ENCODE measurements at regions not wholly inside any gene's neighbourhood (a gene's known extent, or its start where the extent isn't known, plus 50 kb on each side); places are given as distances from the start of the nearest gene placed in this dataset.
"Not testable (repeated sequence)": the region's sequence is repeated elsewhere in the genome, so short reads cannot be mapped to it uniquely, and the experiment has no call there.

GRCh38 chr11:91997226-91997625 lies 227.4 kb upstream of the FAT3 start:
- H3K27me3 ChIP-seq, result no peaks in the 10 kb centered on the region
- H3K9me3 ChIP-seq, result no peaks in the 10 kb centered on the region
- no peak overlapping the region for H3K4me3 ChIP-seq
- no peak for DNase-seq
- H3K36me3 ChIP-seq, result no peaks in the 10 kb centered on the region

GRCh38 chr11:91996526-91996925 lies 228.1 kb upstream of the FAT3 start:
- H3K9me3 ChIP-seq, result no peaks in the 10 kb centered on the region
- DNase-seq, result no peak
- no peak overlapping the region for H3K4me3 ChIP-seq
- H3K36me3 ChIP-seq, result no peaks in the 10 kb centered on the region
- H3K27me3 ChIP-seq, result no peaks in the 10 kb centered on the region

- not testable (repeated sequence) for H3K4me3 ChIP-seq, DNase-seq, H3K36me3 ChIP-seq, H3K9me3 ChIP-seq, H3K27me3 ChIP-seq
These were observed 236.2 kb upstream of the FAT3 start for GRCh38 chr11:91988443-91988842.

- Histone ChIP-seq H3K4me3 (no peak overlapping the region), H3K36me3 (no peaks in the 10 kb centered on the region), H3K27me3 (no peaks in the 10 kb centered on the region), H3K9me3 (no peaks in the 10 kb centered on the region)
- DNase-seq, result no peak
These were observed 238.4 kb upstream of the FAT3 start for GRCh38 chr11:91986218-91986617.

- DNase-seq, result no peak
- Histone ChIP-seq H3K27me3 (no peaks in the 10 kb centered on the region), H3K9me3 (0 out of 2 replicates have a peak, but pooled peaks cover 2% of the 10 kb centered on the region), H3K4me3 (no peak overlapping the region), H3K36me3 (no peaks in the 10 kb centered on the region)
These were observed 240.5 kb upstream of the FAT3 start for GRCh38 chr11:91984033-91984584.

- Histone ChIP-seq H3K9me3 (0 out of 2 replicates have a peak, but pooled peaks cover 2% of the 10 kb centered on the region), H3K4me3 (no peak overlapping the region), H3K36me3 (no peaks in the 10 kb centered on the region), H3K27me3 (no peaks in the 10 kb centered on the region)
- DNase-seq, result peak; percentile 91
These were observed 242.6 kb upstream of the FAT3 start for GRCh38 chr11:91981995-91982394.

- no peak overlapping the region for H3K4me3 ChIP-seq
- H3K27me3 ChIP-seq, result no peaks in the 10 kb centered on the region
- 0 out of 2 replicates have a peak, but pooled peaks cover 2% of the 10 kb centered on the region for H3K9me3 ChIP-seq
- no peak for DNase-seq
- H3K36me3 ChIP-seq, result no peaks in the 10 kb centered on the region
These were observed 244.8 kb upstream of the FAT3 start for GRCh38 chr11:91979775-91980174.

GRCh38 chr11:91978747-91979146 lies 245.9 kb upstream of the FAT3 start:
- 0 out of 2 replicates have a peak, but pooled peaks cover 2% of the 10 kb centered on the region for H3K9me3 ChIP-seq
- DNase-seq, result no peak
- H3K36me3 ChIP-seq, result no peaks in the 10 kb centered on the region
- no peak overlapping the region for H3K4me3 ChIP-seq
- H3K27me3 ChIP-seq, result no peaks in the 10 kb centered on the region

- no peaks in the 10 kb centered on the region for H3K27me3 ChIP-seq
- no peaks in the 10 kb centered on the region for H3K9me3 ChIP-seq
- no peak overlapping the region for H3K4me3 ChIP-seq
- DNase-seq, result no peak
- no peaks in the 10 kb centered on the region for H3K36me3 ChIP-seq
These were observed 251.9 kb upstream of the FAT3 start for GRCh38 chr11:91972665-91973266.

GRCh38 chr11:91970624-91971023 lies 254.0 kb upstream of the FAT3 start:
- Histone ChIP-seq H3K27me3 (no peaks in the 10 kb centered on the region), H3K36me3 (no peaks in the 10 kb centered on the region), H3K9me3 (no peaks in the 10 kb centered on the region), H3K4me3 (no peak overlapping the region)
- no peak for DNase-seq

- Histone ChIP-seq H3K9me3 (no peaks in the 10 kb centered on the region), H3K4me3 (no peak overlapping the region), H3K36me3 (no peaks in the 10 kb centered on the region), H3K27me3 (no peaks in the 10 kb centered on the region)
- DNase-seq, result no peak
These were observed 255.1 kb upstream of the FAT3 start for GRCh38 chr11:91969486-91969885.

- Histone ChIP-seq H3K36me3 (no peaks in the 10 kb centered on the region), H3K27me3 (no peaks in the 10 kb centered on the region), H3K4me3 (no peak overlapping the region), H3K9me3 (no peaks in the 10 kb centered on the region)
- no peak for DNase-seq
These were observed 256.9 kb upstream of the FAT3 start for GRCh38 chr11:91967691-91968045.

GRCh38 chr11:91967026-91967690 lies 257.5 kb upstream of the FAT3 start:
- no peak for DNase-seq
- H3K27me3 ChIP-seq, result no peaks in the 10 kb centered on the region
- no peaks in the 10 kb centered on the region for H3K36me3 ChIP-seq
- no peaks in the 10 kb centered on the region for H3K9me3 ChIP-seq
- no peak overlapping the region for H3K4me3 ChIP-seq

GRCh38 chr11:91966368-91966767 lies 258.2 kb upstream of the FAT3 start:
- Histone ChIP-seq H3K9me3 (peaks cover 5% of the 10 kb centered on the region; the same call in 1 of the 2 replicates), H3K4me3 (no peak overlapping the region), H3K36me3 (no peaks in the 10 kb centered on the region), H3K27me3 (no peaks in the 10 kb centered on the region)
- no peak for DNase-seq

- Histone ChIP-seq H3K27me3 (no peaks in the 10 kb centered on the region), H3K36me3 (no peaks in the 10 kb centered on the region), H3K9me3 (peaks cover 14% of the 10 kb centered on the region), H3K4me3 (no peak overlapping the region)
- DNase-seq, result no peak
These were observed 263.8 kb upstream of the FAT3 start for GRCh38 chr11:91960770-91961169.

GRCh38 chr11:91959411-91959810 lies 265.2 kb upstream of the FAT3 start:
- peaks cover 14% of the 10 kb centered on the region for H3K9me3 ChIP-seq

GRCh38 chr11:91956711-91957110 lies 267.9 kb upstream of the FAT3 start:
- Histone ChIP-seq H3K9me3 (peaks cover 12% of the 10 kb centered on the region), H3K36me3 (no peaks in the 10 kb centered on the region), H3K4me3 (no peak overlapping the region), H3K27me3 (no peaks in the 10 kb centered on the region)
- no peak for DNase-seq

More at GRCh38 chr11:91959411-91959810, 265.2 kb upstream of the FAT3 start:
- Histone ChIP-seq H3K4me3 (no peak overlapping the region), H3K36me3 (no peaks in the 10 kb centered on the region), H3K27me3 (no peaks in the 10 kb centered on the region)
- no peak for DNase-seq

GRCh38 chr11:91955206-91955605 lies 269.4 kb upstream of the FAT3 start:
- no peaks in the 10 kb centered on the region for H3K36me3 ChIP-seq
- H3K9me3 ChIP-seq, result peaks cover under 1% of the 10 kb centered on the region; the same call in 1 of the 2 replicates
- H3K4me3 ChIP-seq, result no peak overlapping the region
- DNase-seq, result no peak
- H3K27me3 ChIP-seq, result no peaks in the 10 kb centered on the region
